HEK293T (cell line): ENCODE measurements at regions not wholly inside any gene's neighbourhood (a gene's known extent, or its start where the extent isn't known, plus 50 kb on each side); places are given as distances from the start of the nearest gene placed in this dataset.

Source experiments
- SP1 ChIP-seq: fragments of 450-650 bp; IDR thresholded peaks from 2 replicates; pipeline ENCODE4 v1.6.1; 2017
- TARDBP ChIP-seq: fragments of 450-650 bp; IDR thresholded peaks from 2 replicates; pipeline ENCODE4 v1.6.1; 2016
- ZNF384 ChIP-seq: fragments of 450-650 bp; IDR thresholded peaks from 2 replicates; pipeline ENCODE4 v1.6.1; 2016

DNA sequence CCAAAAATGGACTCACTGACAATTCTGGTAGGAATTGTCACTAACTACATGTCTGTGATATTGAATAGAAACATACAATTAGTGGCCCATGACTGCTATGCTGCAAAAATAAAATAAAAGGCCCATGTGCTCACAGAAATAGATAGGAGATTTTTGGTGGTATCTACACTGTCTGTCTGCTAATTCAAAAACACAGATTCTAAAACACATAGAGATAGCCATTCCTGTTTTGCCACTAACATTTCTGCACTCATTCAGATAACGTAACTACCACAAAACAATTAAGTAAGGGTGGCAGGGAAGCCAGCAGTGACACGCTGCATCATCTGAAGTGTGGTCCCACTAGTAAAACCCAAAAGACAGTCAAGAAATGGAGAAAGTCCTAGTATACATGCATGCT, 202.2 kb upstream of the NFIA start:
- no peak for TF ChIP-seq ZNF384
- TF ChIP-seq SP1, result no peak
- no peak for TF ChIP-seq TARDBP
